ENCODE measurements at regions not wholly inside any gene's neighbourhood (a gene's known extent, or its start where the extent isn't known, plus 50 kb on each side); places are given as distances from the start of the nearest gene placed in this dataset.
"Not testable (repeated sequence)": the region's sequence is repeated elsewhere in the genome, so short reads cannot be mapped to it uniquely, and the experiment has no call there.

DNA sequence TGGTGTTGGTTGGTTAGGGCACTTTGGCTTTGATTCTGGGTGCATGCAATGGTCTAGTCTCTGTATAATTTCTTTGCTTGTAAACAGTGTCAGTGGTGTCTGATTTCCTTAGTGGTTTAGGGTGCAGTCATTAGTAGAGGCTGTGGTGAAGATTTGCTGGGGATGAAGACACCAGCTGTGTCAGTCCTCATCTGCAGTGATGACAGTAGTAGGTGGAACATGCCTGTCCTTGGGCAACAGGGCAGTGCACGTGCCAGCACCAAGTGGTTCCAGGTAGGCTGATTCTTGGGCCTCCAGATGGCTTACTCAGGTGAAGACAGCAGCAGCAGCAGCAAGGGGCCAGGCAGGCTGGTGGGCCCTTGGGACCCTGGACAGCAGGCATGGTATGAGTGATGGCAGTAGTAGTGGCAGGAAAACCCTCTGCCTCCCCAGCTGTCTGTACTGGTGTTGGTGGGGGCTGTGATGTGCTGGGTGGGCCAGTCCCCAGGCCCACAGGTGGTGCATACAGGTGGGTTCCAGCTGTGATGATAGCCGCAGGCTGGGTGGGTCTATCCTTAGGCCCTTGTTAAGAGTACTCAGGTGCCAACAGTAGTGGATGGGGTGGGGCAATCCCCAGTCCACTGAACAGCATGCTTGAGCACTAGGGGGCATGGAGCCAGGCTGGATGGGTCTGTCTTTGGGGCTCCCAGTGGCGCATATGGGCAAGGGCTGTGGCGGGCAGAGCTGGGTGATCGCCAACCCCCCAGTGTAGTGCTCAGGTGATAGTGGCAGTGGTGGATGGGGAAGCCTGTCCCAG is 140.7 kb upstream of the THUMPD2 start:
- H3K4me3 ChIP-seq (ENCODE audit: low read depth, low read length), result no peak overlapping the region
- H3K79me2 ChIP-seq (ENCODE audit: control insufficient read depth, insufficient read depth, low read length, poor library complexity), result no peaks in the 10 kb centered on the region
- H3K27ac ChIP-seq (ENCODE audit: low read depth, low read length), result no peak overlapping the region
- H3K4me2 ChIP-seq (ENCODE audit: low read length), result no peak overlapping the region
- H3K79me1 ChIP-seq (ENCODE audit: low read length), result no peaks in the 10 kb centered on the region
- no peaks in the 10 kb centered on the region for H3K27me3 ChIP-seq (ENCODE audit: insufficient read depth, low read length)
- H2AFZ ChIP-seq (ENCODE audit: insufficient read depth, low read length, poor library complexity), result no peak overlapping the region
- H2BK120ac ChIP-seq (ENCODE audit: insufficient read depth, low read length, poor library complexity), result peak overlapping the region; percentile 20
- no peak overlapping the region for H4K8ac ChIP-seq (ENCODE audit: low read depth, low read length)
- no peak overlapping the region for H3K4ac ChIP-seq (ENCODE audit: low read depth, low read length)
- H3K23ac ChIP-seq (ENCODE audit: low read length), result no peak overlapping the region
- H3K36me3 ChIP-seq (ENCODE audit: control insufficient read depth in 1 of 2, insufficient read depth in 2 of 2, low read length in 2 of 2), result no peaks in the 10 kb centered on the region
- no peak for DNase-seq
- H3K9me3 ChIP-seq (ENCODE audit: insufficient read depth, low read depth, low read length), result peaks cover 5% of the 10 kb centered on the region
- peak overlapping the region; percentile 40 for H3K18ac ChIP-seq (ENCODE audit: low read length)
- peaks cover 3 to 4% of the 10 kb centered on the region in 2 experiments for H3K4me1 ChIP-seq (ENCODE audit: control insufficient read depth in 1 of 2, insufficient read depth in 2 of 2, low read length in 2 of 2)
- peak overlapping the region; percentile 38 for H4K91ac ChIP-seq (ENCODE audit: low read depth, low read length)
- H4K12ac ChIP-seq (ENCODE audit: low read depth, low read length), result peak overlapping the region; percentile 18
- peak overlapping the region; percentile 94 for H2AK5ac ChIP-seq (ENCODE audit: low read length)
- WGBS (ENCODE audit: extremely low coverage, insufficient coverage, insufficient read length), result no CpG with 5 or more reads among the region's 5 CpGs
- H2BK5ac ChIP-seq (ENCODE audit: low read depth, low read length, poor library complexity), result no peak overlapping the region
- H3K14ac ChIP-seq (ENCODE audit: low read length), result no peak overlapping the region
- H2BK12ac ChIP-seq (ENCODE audit: low read length), result peak overlapping the region; percentile 73
- no peak overlapping the region for H3K9ac ChIP-seq (ENCODE audit: low read length)

DNA sequence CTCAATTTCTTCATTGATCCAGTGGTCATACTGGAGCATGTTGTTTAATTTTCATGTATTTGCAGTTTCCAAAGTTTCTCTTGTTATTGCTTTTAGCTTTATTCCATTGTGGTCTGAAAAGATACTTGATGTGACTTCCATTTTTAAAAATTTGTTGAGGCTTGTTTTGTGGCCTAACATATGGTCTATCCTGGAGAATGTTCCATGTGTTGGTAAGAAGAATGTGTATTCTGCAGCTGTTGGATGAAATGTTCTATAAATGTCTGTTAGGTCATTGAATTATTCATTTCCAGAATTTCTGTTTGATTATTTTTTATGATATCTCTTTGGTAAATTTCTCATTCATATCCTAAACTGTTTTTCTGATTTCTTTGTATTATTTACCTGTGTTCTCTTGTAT is 139.8 kb upstream of the THUMPD2 start:
- Histone ChIP-seq H3K4ac (ENCODE audit: low read depth, low read length) (no peak overlapping the region), H2BK12ac (ENCODE audit: low read length) (no peak overlapping the region), H3K4me1 (ENCODE audit: control insufficient read depth in 1 of 2, insufficient read depth in 2 of 2, low read length in 2 of 2) (peaks cover 3 to 4% of the 10 kb centered on the region in 2 experiments), H3K9me3 (ENCODE audit: insufficient read depth, low read depth, low read length) (peaks cover 5% of the 10 kb centered on the region), H3K4me3 (ENCODE audit: low read depth, low read length) (no peak overlapping the region), H3K79me2 (ENCODE audit: control insufficient read depth, insufficient read depth, low read length, poor library complexity) (no peaks in the 10 kb centered on the region), H3K18ac (ENCODE audit: low read length) (no peak overlapping the region), H3K79me1 (ENCODE audit: low read length) (no peaks in the 10 kb centered on the region), H3K27ac (ENCODE audit: low read depth, low read length) (no peak overlapping the region), H4K8ac (ENCODE audit: low read depth, low read length) (no peak overlapping the region), H2AK5ac (ENCODE audit: low read length) (no peak overlapping the region), H3K14ac (ENCODE audit: low read length) (no peak overlapping the region), H4K12ac (ENCODE audit: low read depth, low read length) (no peak overlapping the region), H3K27me3 (ENCODE audit: insufficient read depth, low read length) (no peaks in the 10 kb centered on the region), H3K9ac (ENCODE audit: low read length) (no peak overlapping the region), H3K4me2 (ENCODE audit: low read length) (no peak overlapping the region), H2BK120ac (ENCODE audit: insufficient read depth, low read length, poor library complexity) (no peak overlapping the region), H3K36me3 (ENCODE audit: control insufficient read depth in 1 of 2, insufficient read depth in 2 of 2, low read length in 2 of 2) (no peaks in the 10 kb centered on the region), H3K23ac (ENCODE audit: low read length) (no peak overlapping the region), H2AFZ (ENCODE audit: insufficient read depth, low read length, poor library complexity) (no peak overlapping the region), H4K91ac (ENCODE audit: low read depth, low read length) (no peak overlapping the region), H2BK5ac (ENCODE audit: low read depth, low read length, poor library complexity) (no peak overlapping the region)
- DNase-seq, result no peak

DNA sequence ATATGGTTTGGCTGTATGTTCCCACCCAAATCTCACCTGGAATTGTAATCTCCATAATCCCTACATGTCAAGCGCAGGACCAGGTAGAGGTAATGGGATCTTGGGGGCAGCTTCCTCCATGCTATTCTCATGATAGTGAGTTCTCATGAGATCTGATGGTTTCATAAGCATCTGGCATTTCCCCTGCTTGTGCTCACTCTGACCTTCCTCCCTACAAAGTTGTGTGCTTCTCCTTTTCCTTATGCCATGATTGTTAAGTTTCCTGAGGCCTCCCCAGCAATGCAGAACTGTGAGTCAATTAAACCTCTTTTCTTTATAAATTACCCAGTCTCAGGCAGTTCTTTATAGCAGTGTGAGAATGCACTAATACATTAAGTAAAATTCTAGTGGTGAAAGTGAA is 138.3 kb upstream of the THUMPD2 start:
- H3K9ac ChIP-seq (ENCODE audit: low read length); H3K23ac ChIP-seq (ENCODE audit: low read length); H2AFZ ChIP-seq (ENCODE audit: insufficient read depth, low read length, poor library complexity); H4K8ac ChIP-seq (ENCODE audit: low read depth, low read length); H3K4ac ChIP-seq (ENCODE audit: low read depth, low read length); H3K27me3 ChIP-seq (ENCODE audit: insufficient read depth, low read length); H4K12ac ChIP-seq (ENCODE audit: low read depth, low read length); H3K14ac ChIP-seq (ENCODE audit: low read length); H2BK120ac ChIP-seq (ENCODE audit: insufficient read depth, low read length, poor library complexity); H3K18ac ChIP-seq (ENCODE audit: low read length); H3K36me3 ChIP-seq (ENCODE audit: control insufficient read depth in 1 of 2, insufficient read depth in 2 of 2, low read length in 2 of 2); H2AK5ac ChIP-seq (ENCODE audit: low read length); H3K4me1 ChIP-seq (ENCODE audit: control insufficient read depth in 1 of 2, insufficient read depth in 2 of 2, low read length in 2 of 2); H2BK5ac ChIP-seq (ENCODE audit: low read depth, low read length, poor library complexity); H3K79me1 ChIP-seq (ENCODE audit: low read length); H2BK12ac ChIP-seq (ENCODE audit: low read length); H3K79me2 ChIP-seq (ENCODE audit: control insufficient read depth, insufficient read depth, low read length, poor library complexity); H4K91ac ChIP-seq (ENCODE audit: low read depth, low read length); H3K27ac ChIP-seq (ENCODE audit: low read depth, low read length); H3K9me3 ChIP-seq (ENCODE audit: insufficient read depth, low read depth, low read length); DNase-seq; H3K4me2 ChIP-seq (ENCODE audit: low read length); H3K4me3 ChIP-seq (ENCODE audit: low read depth, low read length): not testable (repeated sequence)
- no CpG with 5 or more reads among the region's 1 CpG for WGBS (ENCODE audit: extremely low coverage, insufficient coverage, insufficient read length)

DNA sequence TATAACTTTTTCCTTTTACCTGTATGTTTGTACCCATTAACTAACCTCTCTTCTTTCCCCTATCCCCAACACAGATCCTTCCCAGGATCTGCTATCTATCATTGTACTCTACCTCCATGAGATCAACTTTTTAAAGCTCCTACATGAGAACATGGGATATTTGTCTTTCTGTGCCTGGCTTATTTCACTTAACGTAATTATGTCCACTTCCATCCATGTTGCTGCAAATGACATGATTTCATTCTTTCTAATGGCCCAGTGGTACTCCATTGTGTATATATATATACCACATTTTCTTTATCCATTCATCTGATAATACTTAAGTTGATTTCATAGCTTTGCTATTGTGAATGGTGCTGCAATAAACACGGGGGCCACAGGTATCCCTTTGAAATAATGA is 135.9 kb upstream of the THUMPD2 start:
- H3K18ac ChIP-seq (ENCODE audit: low read length), result no peak overlapping the region
- H4K91ac ChIP-seq (ENCODE audit: low read depth, low read length), result no peak overlapping the region
- H3K14ac ChIP-seq (ENCODE audit: low read length), result no peak overlapping the region
- no peak overlapping the region for H3K23ac ChIP-seq (ENCODE audit: low read length)
- no peaks in the 10 kb centered on the region for H3K36me3 ChIP-seq (ENCODE audit: control insufficient read depth in 1 of 2, insufficient read depth in 2 of 2, low read length in 2 of 2)
- no peaks in the 10 kb centered on the region for H3K27me3 ChIP-seq (ENCODE audit: insufficient read depth, low read length)
- H4K8ac ChIP-seq (ENCODE audit: low read depth, low read length), result no peak overlapping the region
- no peak overlapping the region for H2AFZ ChIP-seq (ENCODE audit: insufficient read depth, low read length, poor library complexity)
- no peak overlapping the region for H3K4ac ChIP-seq (ENCODE audit: low read depth, low read length)
- no peaks in the 10 kb centered on the region for H3K79me1 ChIP-seq (ENCODE audit: low read length)
- no peak overlapping the region for H3K9ac ChIP-seq (ENCODE audit: low read length)
- DNase-seq, result no peak
- H4K12ac ChIP-seq (ENCODE audit: low read depth, low read length), result no peak overlapping the region
- peaks cover 0 to 2% of the 10 kb centered on the region in 2 experiments for H3K4me1 ChIP-seq (ENCODE audit: control insufficient read depth in 1 of 2, insufficient read depth in 2 of 2, low read length in 2 of 2)
- H3K79me2 ChIP-seq (ENCODE audit: control insufficient read depth, insufficient read depth, low read length, poor library complexity), result no peaks in the 10 kb centered on the region
- no peak overlapping the region for H3K4me2 ChIP-seq (ENCODE audit: low read length)
- no peak overlapping the region for H2BK120ac ChIP-seq (ENCODE audit: insufficient read depth, low read length, poor library complexity)
- no peak overlapping the region for H2BK12ac ChIP-seq (ENCODE audit: low read length)
- no peak overlapping the region for H2AK5ac ChIP-seq (ENCODE audit: low read length)
- H2BK5ac ChIP-seq (ENCODE audit: low read depth, low read length, poor library complexity), result no peak overlapping the region
- H3K4me3 ChIP-seq (ENCODE audit: low read depth, low read length), result no peak overlapping the region
- H3K27ac ChIP-seq (ENCODE audit: low read depth, low read length), result no peak overlapping the region
- H3K9me3 ChIP-seq (ENCODE audit: insufficient read depth, low read depth, low read length), result peaks cover under 1% of the 10 kb centered on the region
- WGBS (ENCODE audit: extremely low coverage, insufficient coverage, insufficient read length), result no CpG with 5 or more reads among the region's 2 CpGs

Measured in trophoblast cell (in vitro differentiated cells and primary cell).